GM18511 (cell line): ENCODE measurements at regions not wholly inside any gene's neighbourhood (a gene's known extent, or its start where the extent isn't known, plus 50 kb on each side); places are given as distances from the start of the nearest gene placed in this dataset.
A peak's percentile ranks its signal among the peaks of the same experiment; 100 is the strongest.
"Not testable (repeated sequence)": the region's sequence is repeated elsewhere in the genome, so short reads cannot be mapped to it uniquely, and the experiment has no call there.

Source experiments
- ATAC-seq: cut with Tn5 transposase; IDR thresholded peaks from one replicate; pipeline ENCODE4 v1.9.1; 2021; ENCODE audit warnings: mild to moderate bottlenecking, moderate library complexity; ENCODE audit not compliant: unreplicated experiment

GRCh38 chr14:29982171-29982570 is 54.5 kb upstream of the PRKD1 start:
- no peak for ATAC-seq

DNA sequence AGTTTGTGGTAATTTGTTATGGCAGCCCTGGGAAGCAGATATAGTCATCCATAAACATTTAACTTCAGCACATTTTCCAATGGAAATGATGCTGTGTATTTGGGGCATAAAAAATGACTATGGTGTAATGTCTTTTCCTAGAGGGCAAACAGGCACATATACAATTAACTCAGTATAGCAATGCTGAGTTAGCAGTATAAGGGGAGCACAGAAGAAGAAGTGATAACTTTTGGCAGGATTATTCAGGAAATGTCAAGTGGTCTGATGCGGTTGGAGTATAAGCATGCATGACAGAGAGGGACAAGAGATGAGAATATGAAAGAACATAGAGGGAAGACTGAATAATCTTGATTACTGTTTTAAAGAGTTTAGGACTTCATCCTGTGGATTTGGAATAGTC is 55.3 kb upstream of the PRKD1 start:
- no peak for ATAC-seq

GRCh38 chr14:29990344-29990857 is 62.8 kb upstream of the PRKD1 start:
- not testable (repeated sequence) for ATAC-seq

DNA sequence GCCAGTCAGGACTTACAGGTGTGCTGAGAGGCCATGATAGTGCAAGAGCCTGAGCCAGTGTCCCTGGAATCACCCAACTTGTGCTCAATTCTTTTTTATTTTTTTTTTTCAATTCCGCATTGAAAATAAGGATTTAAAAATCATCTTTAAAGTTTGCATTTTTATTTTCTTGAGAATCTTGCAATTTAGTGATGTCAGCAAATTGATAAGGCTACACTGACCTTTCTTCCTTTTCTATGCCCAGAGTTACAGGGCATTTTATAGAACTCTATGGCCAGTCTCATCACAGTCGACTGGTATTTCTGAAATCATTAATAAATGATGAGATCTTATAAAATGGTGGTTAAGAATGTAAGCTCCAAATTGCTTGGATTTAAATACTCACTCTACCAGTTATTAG is 63.3 kb upstream of the PRKD1 start:
- no peak for ATAC-seq

DNA sequence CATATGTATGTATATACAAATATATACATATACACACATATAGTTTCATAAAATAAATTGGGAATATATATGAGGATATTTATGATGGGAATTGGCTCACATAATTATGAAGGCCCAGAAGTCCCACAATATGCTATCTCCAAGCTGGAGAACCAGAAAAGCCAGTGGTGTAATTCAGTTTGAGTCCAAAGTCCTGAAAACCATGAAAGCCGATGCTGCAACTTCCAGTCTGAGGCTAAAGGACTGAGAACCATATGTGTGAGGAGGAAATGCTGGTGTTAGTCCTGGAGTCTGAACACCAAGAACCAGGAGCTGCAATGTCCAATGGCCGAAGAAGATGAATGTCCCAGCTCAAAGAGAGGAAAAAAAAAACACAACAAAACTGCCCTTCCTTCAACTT is 65.5 kb upstream of the PRKD1 start:
- no peak for ATAC-seq

DNA sequence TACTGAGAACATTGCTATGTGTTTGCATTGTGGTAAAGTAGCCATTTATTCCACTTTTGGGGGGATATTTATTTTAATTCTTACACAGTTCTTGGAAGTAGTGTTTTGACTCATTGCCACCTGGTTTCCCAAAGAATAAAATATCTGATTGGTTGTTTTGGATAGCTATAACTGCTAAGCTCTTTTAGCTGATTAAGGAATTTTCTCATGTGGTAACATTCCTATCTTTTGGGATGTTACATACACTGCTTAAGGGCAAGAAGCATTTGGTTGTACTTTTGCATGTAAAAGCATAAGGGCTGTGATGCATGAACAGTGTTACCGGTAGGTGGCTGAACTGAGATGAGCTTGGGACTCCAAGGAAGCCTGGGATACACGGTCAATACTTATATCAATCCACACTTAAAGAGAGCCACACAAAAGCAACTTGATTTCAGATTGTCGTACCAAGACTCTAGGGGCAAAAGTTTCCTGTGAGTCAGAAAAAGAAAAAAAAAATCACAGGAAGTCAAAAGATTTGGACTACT is 71.4 kb upstream of the PRKD1 start:
- ATAC-seq, result no peak

DNA sequence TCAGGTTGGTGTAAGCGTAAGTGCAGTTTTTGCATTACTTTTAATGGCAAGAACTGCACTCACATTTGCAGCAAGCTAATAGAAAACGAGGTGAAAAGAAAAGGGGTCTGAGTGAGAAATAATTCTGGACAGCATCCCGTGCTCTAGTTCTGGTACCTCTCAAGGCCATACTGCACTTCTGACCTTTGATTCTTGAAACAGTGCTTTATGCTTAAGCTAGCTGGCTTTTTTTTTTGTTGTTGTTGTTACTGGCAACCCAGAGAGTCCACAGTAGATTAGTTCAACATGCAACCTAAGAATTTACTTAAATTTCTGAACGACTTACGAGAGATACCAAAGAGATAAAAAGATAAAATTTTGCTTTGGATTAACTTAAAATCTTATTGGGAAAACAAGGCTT is 75.2 kb upstream of the PRKD1 start:
- no peak for ATAC-seq

DNA sequence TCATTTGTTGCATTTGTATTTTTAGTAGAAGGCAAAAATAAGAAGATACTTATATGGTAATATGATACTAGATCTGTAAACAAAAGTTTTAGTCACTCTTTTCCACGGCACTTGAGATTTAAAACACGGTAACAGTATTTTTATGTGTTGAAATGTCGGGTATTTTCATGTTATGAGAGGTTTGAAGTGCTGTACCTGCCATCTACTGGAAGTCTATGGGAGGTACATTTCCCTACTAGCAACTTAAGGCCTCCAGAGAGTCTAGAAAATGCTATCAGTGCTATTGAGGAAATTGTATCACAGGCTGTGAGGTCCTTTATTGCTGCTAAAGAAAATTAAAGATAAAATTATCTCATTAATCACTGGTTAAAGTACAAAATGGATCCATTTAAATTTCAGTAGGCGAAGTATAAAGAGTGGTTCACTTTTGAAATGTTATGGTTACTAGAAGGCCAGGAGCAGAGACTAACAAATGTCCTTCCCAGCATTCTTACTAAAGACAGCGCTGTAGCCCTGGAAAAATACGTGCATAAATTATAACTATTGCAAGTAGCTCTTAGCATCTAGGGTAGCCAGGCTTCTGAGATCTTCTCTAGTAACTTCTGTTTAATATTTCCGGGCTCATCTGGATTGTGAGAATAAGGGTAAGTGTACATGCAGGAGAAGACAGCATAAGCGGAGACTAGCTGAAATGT is 77.6 kb upstream of the PRKD1 start:
- peak; percentile 77 for ATAC-seq

GRCh38 chr14:30006695-30007094 is 79.0 kb upstream of the PRKD1 start:
- no peak for ATAC-seq

DNA sequence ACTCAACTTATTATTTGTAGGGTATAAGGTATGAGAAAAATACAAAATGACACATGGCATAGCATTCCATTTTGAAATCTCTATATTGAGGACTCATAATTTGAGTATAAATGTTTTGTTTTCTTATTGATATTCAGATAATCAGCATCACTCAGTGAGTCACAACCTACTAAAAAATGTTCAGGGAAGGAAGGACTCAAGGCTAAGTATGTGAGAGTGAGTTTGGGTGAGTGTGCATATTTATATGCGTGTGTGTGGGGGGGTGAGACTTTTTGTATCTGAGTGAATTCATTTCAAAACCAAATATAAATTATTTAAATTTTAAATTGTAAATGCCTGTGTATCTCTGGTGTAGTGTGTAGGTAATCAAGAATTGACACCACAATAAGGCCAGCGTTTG is 87.8 kb upstream of the PRKD1 start:
- ATAC-seq, result no peak

GRCh38 chr14:30016002-30016401 is 88.4 kb upstream of the PRKD1 start:
- ATAC-seq, result no peak

GRCh38 chr14:30017370-30017993 is 89.8 kb upstream of the PRKD1 start:
- no peak for ATAC-seq

DNA sequence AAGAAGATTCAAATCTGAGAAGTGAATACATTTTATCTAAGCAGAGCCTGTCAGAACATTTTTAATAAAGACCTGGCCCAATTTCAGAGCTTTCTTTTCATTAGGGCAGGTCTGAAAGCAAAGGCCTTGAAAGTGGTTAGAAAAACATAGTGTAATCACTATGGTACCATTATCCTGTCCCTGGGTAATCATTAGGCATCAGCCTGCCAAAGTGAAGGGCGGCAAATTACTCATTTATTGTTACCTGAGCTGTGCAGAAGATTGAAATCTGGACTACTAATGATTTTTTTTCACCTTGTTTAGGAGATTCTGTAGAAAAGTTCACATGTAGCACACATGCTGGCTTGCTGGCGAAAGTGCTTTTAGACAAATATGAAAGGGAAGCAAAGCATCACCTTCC is 92.6 kb upstream of the PRKD1 start:
- no peak for ATAC-seq

DNA sequence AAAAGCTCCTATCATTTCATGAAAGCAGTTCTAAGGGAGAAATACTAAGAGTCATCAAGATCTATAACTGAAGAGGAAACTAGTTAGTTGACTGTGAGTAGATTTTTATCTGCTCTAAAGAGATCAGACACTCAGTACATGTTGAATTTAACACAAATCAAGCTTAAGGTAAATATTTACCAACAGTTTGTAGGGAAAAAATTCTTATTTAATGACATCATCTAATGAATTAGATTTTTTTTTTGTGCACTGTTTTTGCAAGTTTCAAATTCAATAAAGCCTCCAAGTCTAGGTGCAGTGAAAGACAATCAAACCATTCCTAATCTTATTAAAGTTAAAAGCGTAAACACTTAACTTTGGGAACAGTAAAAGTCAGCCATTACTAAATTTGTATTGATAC is 93.0 kb upstream of the PRKD1 start:
- no peak for ATAC-seq

GRCh38 chr14:30023350-30023749 is 95.7 kb upstream of the PRKD1 start:
- not testable (repeated sequence) for ATAC-seq

DNA sequence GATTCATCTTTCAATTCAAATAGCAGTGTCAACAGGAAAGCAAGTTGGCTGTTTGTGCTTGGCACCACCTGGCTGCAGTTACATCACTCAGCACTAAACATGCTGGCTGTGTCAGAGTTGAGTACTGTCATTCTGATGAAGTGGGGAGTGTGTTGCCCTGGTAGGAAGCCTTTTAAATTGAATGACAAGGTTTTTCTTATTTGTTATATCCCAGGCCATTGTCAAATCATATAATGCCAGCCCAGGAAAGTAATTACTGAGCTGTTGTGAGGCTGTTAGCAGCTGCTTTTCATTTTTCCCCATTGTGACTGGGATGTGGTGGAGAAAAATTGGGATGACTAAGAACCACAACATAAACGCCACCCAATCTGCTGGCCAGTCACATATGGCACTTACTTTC is 106.5 kb upstream of the PRKD1 start:
- no peak for ATAC-seq

DNA sequence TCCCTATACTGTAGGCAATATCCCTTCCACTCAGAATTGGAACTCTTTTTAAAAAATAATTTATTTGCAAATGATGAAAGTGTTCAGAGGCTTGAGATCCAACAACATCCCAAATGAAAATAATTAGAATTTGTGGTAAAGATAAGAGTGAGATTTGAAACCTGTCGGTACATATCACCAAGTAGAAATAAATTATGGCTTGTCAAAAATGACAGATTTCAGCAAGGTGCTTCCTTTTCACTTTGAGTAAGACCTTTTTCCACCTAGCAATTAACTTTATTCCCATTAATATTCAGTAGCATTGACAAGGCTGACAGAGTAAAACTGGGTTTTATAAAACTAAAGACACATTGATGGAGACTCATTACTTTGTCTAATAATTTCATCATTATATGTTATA is 107.7 kb upstream of the PRKD1 start:
- no peak for ATAC-seq

DNA sequence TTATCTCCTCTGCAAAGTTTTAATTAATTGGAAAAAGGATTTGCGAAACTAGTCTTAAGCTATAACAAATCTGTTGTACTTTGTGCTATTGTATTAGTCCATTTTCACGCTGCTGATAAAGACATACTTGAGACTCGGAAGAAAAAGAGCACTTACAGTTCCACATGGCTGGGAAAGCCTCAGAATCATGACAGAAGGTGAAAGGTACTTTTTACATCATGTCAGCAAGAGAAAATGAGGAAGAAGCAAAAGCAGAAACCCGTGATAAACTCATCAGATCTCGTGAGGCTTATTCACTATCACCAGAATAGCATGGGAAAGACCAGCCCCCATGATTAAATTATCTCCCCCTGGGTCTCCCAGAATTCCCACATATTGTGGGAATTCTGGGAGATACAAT is 118.1 kb upstream of the PRKD1 start:
- ATAC-seq, result no peak

DNA sequence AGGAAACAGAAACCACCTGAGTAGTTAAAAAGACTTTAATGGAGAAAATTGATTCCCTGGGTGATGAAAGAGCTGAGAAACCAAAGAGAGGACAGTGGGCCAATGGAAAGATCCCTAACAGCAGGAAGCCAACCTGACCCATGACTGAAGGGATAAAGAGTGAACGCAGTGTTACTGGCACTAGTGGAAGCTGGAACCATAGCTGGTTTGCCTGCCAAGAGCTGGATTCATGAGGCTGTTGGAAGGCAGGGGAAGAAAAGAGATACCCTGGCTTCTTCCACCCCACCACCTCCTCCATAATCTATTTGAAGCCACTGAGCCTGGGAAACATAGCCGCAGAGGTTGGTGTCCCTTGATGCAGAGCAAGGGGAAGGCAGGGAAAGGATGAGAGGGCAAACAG is 125.5 kb upstream of the PRKD1 start:
- ATAC-seq, result no peak

GRCh38 chr14:30054201-30054600 is 126.6 kb upstream of the PRKD1 start:
- no peak for ATAC-seq

DNA sequence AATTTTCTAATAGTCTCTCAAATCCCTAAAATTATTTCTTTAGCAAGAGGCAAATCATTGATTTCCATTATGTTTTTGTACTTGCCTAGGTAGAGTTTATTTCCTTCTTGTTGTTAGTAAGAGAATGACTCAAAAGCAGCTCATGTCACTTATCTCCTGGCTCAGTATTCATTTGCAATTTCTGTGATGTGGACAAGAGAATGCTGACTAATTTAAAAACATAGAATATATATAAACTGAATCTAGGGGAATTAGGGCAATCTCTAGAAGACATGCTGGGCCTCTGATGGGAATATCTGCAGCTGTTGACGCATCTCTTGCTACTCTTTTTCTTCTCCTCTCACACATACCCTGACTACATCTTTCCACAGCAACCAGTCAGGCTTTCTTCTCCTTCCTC is 130.8 kb upstream of the PRKD1 start:
- no peak for ATAC-seq

DNA sequence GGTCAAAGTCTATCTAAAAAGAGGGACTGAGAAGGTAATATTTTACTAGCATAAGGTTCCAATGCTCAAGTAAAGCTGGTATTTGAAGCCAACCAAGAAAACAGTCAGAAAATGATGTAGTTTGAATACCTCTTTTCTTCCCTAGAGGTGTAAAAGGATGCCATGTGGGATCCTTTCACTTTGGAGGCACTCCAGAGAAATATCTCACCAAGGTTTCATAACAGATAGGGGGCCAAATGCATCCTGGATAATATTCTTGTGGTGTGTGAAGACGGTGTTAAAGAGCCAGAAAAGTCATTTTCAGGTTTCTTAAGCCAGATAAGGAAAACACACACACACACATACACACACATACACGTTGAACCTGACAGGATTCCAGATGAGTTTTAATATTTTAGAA is 136.1 kb upstream of the PRKD1 start:
- no peak for ATAC-seq

- no peak for ATAC-seq
Measured at GRCh38 chr14:30064454-30064853, 136.8 kb upstream of the PRKD1 start.
